Heart left ventricle (tissue), 16 donors: ENCODE measurements at regions not wholly inside any gene's neighbourhood (a gene's known extent, or its start where the extent isn't known, plus 50 kb on each side); places are given as distances from the start of the nearest gene placed in this dataset.
"Not testable (repeated sequence)": the region's sequence is repeated elsewhere in the genome, so short reads cannot be mapped to it uniquely, and the experiment has no call there.

ENCODE experiments used
- ATAC-seq, 4 donors: fragments of 200-7000 bp; cut with Tn5 transposase; one replicate each; pipeline ENCODE4 v1.9.1; 2020 to 2022; ENCODE audit warnings: moderate library complexity in 4 of 4, mild to moderate bottlenecking in 3 of 4, moderate number of reproducible peaks in 1 of 4
- DNase-seq, 5 donors: peaks; one replicate each; pipeline ENCODE4 v3.0.0-alpha.2; 2020
- H3K27ac ChIP-seq, 12 donors: fragments of 200-600 bp; sonication (generic) in 4 of 12; one replicate each; pipeline versions ENCODE4 v1.5.0 to v1.8.0; 2016 to 2022; ENCODE audit warnings: mild to moderate bottlenecking in 2 of 12
- H3K27me3 ChIP-seq, 9 donors: fragments of 200-600 bp; sonication (generic) in 2 of 9; one replicate each; pipeline versions ENCODE4 v1.5.1 to v1.8.0; 2016 to 2022; ENCODE audit warnings: mild to moderate bottlenecking in 3 of 9
- H3K36me3 ChIP-seq, 9 donors: fragments of 200-600 bp; sonication (generic) in 2 of 9; one replicate each; pipeline versions ENCODE4 v1.5.0 to v1.8.0; 2018 to 2022; ENCODE audit warnings: mild to moderate bottlenecking in 2 of 9
- H3K4me1 ChIP-seq, 12 donors: fragments of 200-600 bp; sonication (generic) in 4 of 12; one replicate each; pipeline versions ENCODE4 v1.5.0 to v1.8.0; 2016 to 2022; ENCODE audit warnings: mild to moderate bottlenecking in 3 of 12
- H3K4me3 ChIP-seq, 12 donors: fragments of 200-600 bp; sonication (generic) in 4 of 12; one replicate each; pipeline versions ENCODE4 v1.5.0 to v1.8.0; 2017 to 2022; ENCODE audit warnings: mild to moderate bottlenecking in 9 of 12, moderate library complexity in 4 of 12
- H3K9me3 ChIP-seq, 12 donors: fragments of 200-600 bp; sonication (generic) in 4 of 12; one replicate each; pipeline versions ENCODE4 v1.5.0 to v1.8.0; 2016 to 2022; ENCODE audit warnings: mild to moderate bottlenecking in 1 of 12
- CTCF ChIP-seq, 12 donors: fragments of 200-600 bp; sonication (generic) in 4 of 12; IDR thresholded peaks; one replicate each; pipeline versions ENCODE4 v1.5.0 to v1.8.0; 2018 to 2022; ENCODE audit warnings: antibody characterized with exemption in 12 of 12, mild to moderate bottlenecking in 5 of 12
- POLR2A ChIP-seq, 2 donors: fragments of 450-650 bp; IDR thresholded peaks; one replicate each; pipeline ENCODE4 v1.6.1; 2017; ENCODE audit warnings: antibody characterized with exemption in 2 of 2, mild to moderate bottlenecking in 2 of 2, moderate library complexity in 2 of 2
- WGBS, 4 donors: extraction: QIAGEN DNeasy Blood & Tissue Kit in 2 of 4; methylation state at CpG; one replicate each; pipeline versions ENCODE4 v1.1.5 to v1.1.7; 2013 to 2018; 5-methylcytosine and 5-hydroxymethylcytosine counted together
- intact Hi-C, 10 donors: fragments of 100-400 bp; cut with DNase I; formaldehyde crosslinking; loops; one replicate each; pipeline versions ENCODE4 v1.11.1 to v1.14.2; 2022
- donor health status: ischemic (EF 13 %, LVEDD 7.1; RV severe dilation, severe dysfunction).
- donor health status: healthy with polysubstance abuse.
- donor health status: DM: no; HTN: yes; CAD: no.
- donor health status: DM: no; HTN: no; CAD: no.
- donor health status: ischemic (EF 25% LVEDD 6.9; RV normal size, moderate dysfunction).
- donor health status: ischemic (EF 25% LVEDD 5.7; RV mildly dilated, moderate dysfunction).
- donor health status: healthy.
- donor health status: DM: yes; HTN: yes; CAD: no.
- donor health status: ischemic (EF 35%, LVEDD 5.7; RV mildly dilated, moderate dysfunction).
- donor health status: nonischemic (EF 11% LVEDD 7.7; RV severe dilation, severe dysfunction).
- donor health status: DM: yes; HTN: yes; CAD: no.
- donor health status: PGD.
- donor health status: ischemic (EF 29% LVEDD 5.4; RV normal size, mild dysfunction).
- donor health status: nonischemic (EF 23%, LVEDD 6.1; RV moderate dilation, normal function).

GRCh38 chr18:966759-967576 is 62.3 kb downstream of the ADCYAP1 start:
- intact Hi-C loops = loop anchor here in 1 of 10 donors (10.0 kb wide), 1 partner anchor 102 kb away; no protein-coding TSS in a partner anchor
- H3K27ac ChIP-seq = no peak overlapping the region
- peaks cover 0 to 4% (median 0%) of the 10 kb centered on the region in 12 donors for H3K9me3 ChIP-seq
- H3K27me3 ChIP-seq = peaks cover 0 to 10% (median 0%) of the 10 kb centered on the region in 9 donors
- no peaks in the 10 kb centered on the region for H3K36me3 ChIP-seq
- WGBS, 4 donors = 39 to 45% (median 42%) methylated on average over 8 of the region's 8 CpGs
- H3K4me3 ChIP-seq = no peak overlapping the region
- peaks cover 0 to under 1% (median 0%) of the 10 kb centered on the region in 12 donors for H3K4me1 ChIP-seq
- no peak for ATAC-seq
- DNase-seq = no peak
- TF ChIP-seq POLR2A (IDR thresholded peaks at IDR 0.05) (no peak), CTCF (IDR thresholded peaks at IDR 0.05) (no peak)

- H3K36me3 ChIP-seq, H3K4me3 ChIP-seq, H3K4me1 ChIP-seq, DNase-seq, H3K27me3 ChIP-seq, H3K9me3 ChIP-seq, H3K27ac ChIP-seq, ATAC-seq: not testable (repeated sequence)
- WGBS, 4 donors = 65 to 91% (median 82%) methylated on average over 1 of the region's 1 CpG
- intact Hi-C loops = loop anchor here in 1 of 10 donors (10.0 kb wide), 1 partner anchor 104 kb away; no protein-coding TSS in a partner anchor
Observed at GRCh38 chr18:968910-969309, 64.2 kb downstream of the ADCYAP1 start.

- not testable (repeated sequence) for DNase-seq, H3K4me1 ChIP-seq, H3K9me3 ChIP-seq, ATAC-seq, H3K27me3 ChIP-seq, H3K27ac ChIP-seq, H3K4me3 ChIP-seq, H3K36me3 ChIP-seq
- intact Hi-C loops = loop anchor here in 1 of 10 donors (10.0 kb wide), 1 partner anchor 105 kb away; no protein-coding TSS in a partner anchor
- 78 to 98% (median 96%) methylated on average over 3 of the region's 3 CpGs for WGBS, 4 donors
Observed at GRCh38 chr18:969311-969710, 64.6 kb downstream of the ADCYAP1 start.

GRCh38 chr18:974606-975005 is 69.9 kb downstream of the ADCYAP1 start:
- intact Hi-C loops = not testable (repeated sequence)
- WGBS, 4 donors = 77 to 90% (median 84%) methylated on average over 3 to 6 of the region's 6 CpGs

GRCh38 chr18:976393-977128 is 71.9 kb downstream of the ADCYAP1 start:
- DNase-seq, intact Hi-C loops, H3K4me3 ChIP-seq, H3K27ac ChIP-seq, H3K4me1 ChIP-seq, H3K36me3 ChIP-seq, ATAC-seq, H3K27me3 ChIP-seq: not testable (repeated sequence)
- 74 to 88% (median 83%) methylated on average over 9 to 23 of the region's 37 CpGs for WGBS, 4 donors
- peaks cover 0 to 14% (median 0%) of the 10 kb centered on the region in 12 donors for H3K9me3 ChIP-seq

More at GRCh38 chr18:974606-975005, 69.9 kb downstream of the ADCYAP1 start:
- H3K4me3 ChIP-seq, H3K4me1 ChIP-seq, H3K27me3 ChIP-seq, H3K36me3 ChIP-seq, H3K27ac ChIP-seq, ATAC-seq, H3K9me3 ChIP-seq, DNase-seq: not testable (repeated sequence)

GRCh38 chr18:977327-977726 is 72.7 kb downstream of the ADCYAP1 start:
- H3K27ac ChIP-seq, H3K27me3 ChIP-seq, H3K4me1 ChIP-seq, DNase-seq, ATAC-seq, intact Hi-C loops, H3K4me3 ChIP-seq, H3K36me3 ChIP-seq: not testable (repeated sequence)
- H3K9me3 ChIP-seq = peaks cover 0 to 14% (median 0%) of the 10 kb centered on the region in 12 donors
- whole genome bisulfite sequencing, 4 donors = 53 to 82% (median 60%) methylated on average over 1 of the region's 1 CpG

- H3K27ac ChIP-seq, H3K36me3 ChIP-seq, intact Hi-C loops, DNase-seq, H3K4me3 ChIP-seq, H3K27me3 ChIP-seq, H3K4me1 ChIP-seq, ATAC-seq: not testable (repeated sequence)
- H3K9me3 ChIP-seq = peaks cover 0 to 14% (median 0%) of the 10 kb centered on the region in 12 donors
- WGBS, 4 donors = 78 to 81% (median 79%) methylated on average over 3 of the region's 3 CpGs
Observed at GRCh38 chr18:977732-978131, 73.1 kb downstream of the ADCYAP1 start.
